ENCODE measurements at regions not wholly inside any gene's neighbourhood (a gene's known extent, or its start where the extent isn't known, plus 50 kb on each side); places are given as distances from the start of the nearest gene placed in this dataset.

GRCh38 chr6:10093282-10093681 is 321.6 kb downstream of the TFAP2A start:
- Histone ChIP-seq H3K27ac (ENCODE audit: insufficient read depth, low read depth, low read length) (no peak overlapping the region), H4K20me1 (replicated peaks; ENCODE audit: control insufficient read depth, extremely low read depth, insufficient read depth, low read length) (no peaks in the 10 kb centered on the region), H3K9me1 (replicated peaks; ENCODE audit: control insufficient read depth, extremely low read depth, insufficient read depth, low read length) (no peaks in the 10 kb centered on the region), H3K79me2 (ENCODE audit: control insufficient read depth, insufficient read depth, low read length) (no peaks in the 10 kb centered on the region), H3K9me3 (replicated peaks; ENCODE audit: control insufficient read depth, insufficient read depth, low read length) (peaks cover 2% of the 10 kb centered on the region), H3K4me3 (replicated peaks in 1 of 3; ENCODE audit: insufficient read depth in 1 of 3, low read depth in 1 of 3, low read length in 3 of 3) (no peak overlapping the region), H3K4me1 (ENCODE audit: control insufficient read depth, extremely low read depth, insufficient read depth, low read length) (no peaks in the 10 kb centered on the region), H3K36me3 (ENCODE audit: control insufficient read depth in 2 of 2, extremely low read depth in 1 of 2, insufficient read depth in 2 of 2, low read length in 2 of 2) (no peaks in the 10 kb centered on the region), H3K4me2 (ENCODE audit: insufficient read depth, low read length) (no peak overlapping the region), H2AFZ (ENCODE audit: low read depth, low read length) (no peak overlapping the region), H3K27me3 (ENCODE audit: control insufficient read depth in 2 of 2, insufficient read depth in 2 of 2, low read length in 2 of 2) (no peaks in the 10 kb centered on the region), H3K9ac (replicated peaks; ENCODE audit: extremely low read depth, insufficient read depth, low read length) (no peak overlapping the region)
- CTCF ChIA-PET, result no interaction called here
- POLR2A ChIA-PET, result no interaction called here
- no TSS peak for BruUV-seq (replicated peaks)
- DNase-seq (ENCODE audit: low read depth, low spot score) (no peak), FAIRE-seq (no peak)
- no peak for TF ChIP-seq POLR2AphosphoS5 (IDR thresholded peaks at IDR 0.05; ENCODE audit: insufficient read depth, low read depth, low read length)
- TF ChIP-seq FOS (IDR thresholded peaks at IDR 0.05; ENCODE audit: borderline replicate concordance, insufficient read depth, low read length), result no peak
- TF ChIP-seq POLR2A (IDR thresholded peaks at IDR 0.05; ENCODE audit: low read depth, low read length), result no peak
- no peak for TF ChIP-seq MYC (IDR thresholded peaks at IDR 0.05; ENCODE audit: low read depth, low read length)
- no peak for TF ChIP-seq GATA2 (IDR thresholded peaks at IDR 0.05; ENCODE audit: insufficient read depth, insufficient read length, low read depth, low read length)
- TF ChIP-seq MAX (IDR thresholded peaks at IDR 0.05; ENCODE audit: insufficient read depth, insufficient read length), result no peak
- TF ChIP-seq EZH2 (IDR thresholded peaks at IDR 0.05; ENCODE audit: borderline replicate concordance, low read depth, low read length, severe bottlenecking), result no peak
- no peak for TF ChIP-seq CTCF (IDR thresholded peaks at IDR 0.05; ENCODE audit: extremely low read depth in 1 of 2, insufficient read depth in 1 of 2, low read depth in 1 of 2, low read length in 2 of 2)
- dilution Hi-C loops (cut with MboI; ENCODE audit: extremely low pct_ligation_motif_present, low sequenced_read_pairs), result no loop called here
- intact Hi-C loops (cut with micrococcal nuclease), result no loop called here
